Skin epidermis (tissue), 12 donors: ENCODE measurements at regions not wholly inside any gene's neighbourhood (a gene's known extent, or its start where the extent isn't known, plus 50 kb on each side); places are given as distances from the start of the nearest gene placed in this dataset.
A peak's percentile ranks its signal among the peaks of the same experiment; 100 is the strongest.

Experiments used
- H3K27ac ChIP-seq, 21 experiments: fragments of 200-600 bp; sonication (generic) in 11 of 21; one replicate each; pipeline ENCODE4 v1.5.0; 2020; ENCODE audit warnings: mild to moderate bottlenecking in 3 of 21, inconsistent platforms in 2 of 21, moderate library complexity in 2 of 21
- H3K4me3 ChIP-seq, 7 experiments: fragments of 200-600 bp; sonication (generic) in 2 of 7; one replicate each; pipeline ENCODE4 v1.5.0; 2020; ENCODE audit warnings: inconsistent platforms in 2 of 7, mild to moderate bottlenecking in 2 of 7, moderate library complexity in 1 of 7

DNA sequence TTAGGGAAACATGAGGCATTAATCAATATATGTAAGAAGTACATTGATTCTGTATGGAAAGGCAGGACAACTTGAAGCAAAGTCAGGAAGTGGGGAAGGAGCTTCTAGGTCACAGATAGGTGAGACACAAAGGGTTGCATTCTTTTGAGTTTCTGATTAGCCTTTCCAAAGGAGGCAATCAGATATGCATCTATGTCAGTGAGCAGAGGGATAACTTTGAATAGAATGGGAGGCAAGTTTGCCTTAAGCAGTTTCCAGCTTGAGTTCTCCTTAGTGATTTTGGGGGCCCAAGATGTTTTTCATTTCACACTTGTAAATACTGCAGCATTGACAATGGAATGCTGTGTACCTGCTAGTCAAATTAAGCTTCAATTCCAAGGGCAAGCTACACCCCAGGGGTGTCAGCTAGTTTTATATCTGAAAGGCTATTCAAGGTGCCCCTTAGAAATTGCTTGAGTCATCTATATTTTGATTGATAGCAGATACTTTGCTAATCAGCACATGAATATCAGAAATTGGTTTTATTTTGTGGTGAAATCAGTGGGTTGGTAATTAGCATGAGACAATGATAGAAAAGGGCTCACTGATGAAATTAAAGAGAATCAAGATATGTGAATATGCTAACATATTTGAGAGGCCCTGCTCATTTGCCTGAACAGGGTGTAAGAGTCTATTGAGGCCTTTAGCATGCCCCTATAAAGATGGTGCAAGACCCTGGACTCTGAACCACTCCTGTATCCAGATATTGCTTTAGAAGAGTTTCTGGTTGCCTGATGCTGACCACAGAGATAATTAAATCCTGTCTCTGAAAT is 131.5 kb downstream of the TMEM17 start:
- H3K4me3 ChIP-seq: no peak overlapping the region

DNA sequence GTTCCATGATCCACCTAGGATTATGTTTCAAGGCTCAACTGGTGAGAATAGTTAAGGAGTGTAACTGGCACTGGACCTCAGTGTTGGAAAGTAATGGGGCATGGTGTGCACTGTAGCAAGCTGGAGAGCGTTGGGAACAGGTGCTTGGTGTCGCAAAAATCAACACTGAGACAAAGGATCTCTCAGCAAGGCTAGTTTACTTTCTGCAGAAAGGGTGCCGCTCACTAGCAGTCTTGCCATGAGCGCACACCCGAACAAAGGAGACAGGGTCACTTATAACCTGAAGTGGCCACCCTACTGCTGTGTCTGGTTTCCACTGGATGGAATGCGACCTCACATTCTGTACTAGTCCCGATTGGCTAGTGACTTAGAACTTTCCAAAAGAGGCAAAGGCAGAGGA is 133.2 kb downstream of the TMEM17 start:
- no peak overlapping the region for H3K4me3 ChIP-seq
- no peak overlapping the region for H3K27ac ChIP-seq

More for the DNA sequence above, 131.5 kb downstream of the TMEM17 start:
- no peak overlapping the region for H3K27ac ChIP-seq

- no peak overlapping the region for H3K4me3 ChIP-seq
- H3K27ac ChIP-seq: no peak overlapping the region
These were observed 135.4 kb downstream of the TMEM17 start for GRCh38 chr2:62370321-62371250.

GRCh38 chr2:62369541-62370202 is 136.3 kb downstream of the TMEM17 start:
- H3K27ac ChIP-seq: no peak overlapping the region
- H3K4me3 ChIP-seq: no peak overlapping the region

- Histone ChIP-seq H3K27ac (no peak overlapping the region), H3K4me3 (no peak overlapping the region)
These were observed 141.0 kb downstream of the TMEM17 start for GRCh38 chr2:62364791-62365528.

- H3K4me3 ChIP-seq: no peak overlapping the region
- no peak overlapping the region for H3K27ac ChIP-seq
These were observed 142.8 kb downstream of the TMEM17 start for GRCh38 chr2:62363166-62363565.

DNA sequence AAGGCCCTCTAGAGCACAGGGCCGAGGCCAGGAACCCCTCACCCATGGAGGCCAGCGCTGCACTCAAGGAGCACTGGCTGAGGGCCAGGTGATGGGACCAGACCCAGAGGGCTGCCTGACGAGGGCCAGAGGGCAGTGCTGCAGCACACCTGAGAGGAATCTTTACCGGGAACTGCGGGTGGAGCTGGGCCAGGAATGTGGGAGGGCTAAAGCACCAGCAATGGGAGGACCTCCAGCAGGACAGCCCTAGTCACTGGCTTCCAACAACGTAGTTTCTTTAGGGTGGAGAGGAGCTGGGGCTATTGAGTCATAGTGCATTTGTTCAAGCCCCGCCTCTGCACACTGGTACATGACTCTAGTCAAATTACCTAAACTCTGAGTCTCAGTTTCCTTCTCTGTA is 143.4 kb downstream of the TMEM17 start:
- Histone ChIP-seq H3K4me3 (no peak overlapping the region), H3K27ac (no peak overlapping the region)

- Histone ChIP-seq H3K27ac (no peak overlapping the region), H3K4me3 (no peak overlapping the region)
These were observed 144.0 kb downstream of the TMEM17 start for GRCh38 chr2:62361964-62362363.

GRCh38 chr2:62354771-62355561 is 151.0 kb downstream of the TMEM17 start:
- peak overlapping the region in 2 of 21 experiments; percentile 34 to 42 for H3K27ac ChIP-seq
- no peak overlapping the region for H3K4me3 ChIP-seq

- no peak overlapping the region for H3K27ac ChIP-seq
- H3K4me3 ChIP-seq: no peak overlapping the region
These were observed 154.0 kb downstream of the TMEM17 start for GRCh38 chr2:62352031-62352430.

DNA sequence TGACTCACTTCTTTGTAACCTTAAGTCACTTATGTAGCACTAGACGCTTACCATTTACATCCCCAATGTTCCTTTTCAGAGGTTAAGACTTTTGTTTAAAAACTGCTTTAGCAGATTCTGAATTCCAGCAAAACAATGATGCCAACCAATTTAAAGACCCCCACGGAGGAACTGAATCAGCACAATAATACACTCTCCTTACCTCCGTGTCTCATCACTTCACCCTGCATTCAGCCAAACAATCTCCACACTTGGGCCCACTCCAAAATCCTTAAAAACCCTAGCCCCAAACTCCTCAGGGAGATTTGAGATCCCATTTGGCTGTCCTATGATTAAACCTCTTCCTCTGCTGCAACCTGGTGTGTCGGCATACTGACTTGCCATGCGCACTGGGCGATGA is 153.9 kb downstream of the B3GNT2 start:
- Histone ChIP-seq H3K4me3 (no peak overlapping the region), H3K27ac (no peak overlapping the region)

DNA sequence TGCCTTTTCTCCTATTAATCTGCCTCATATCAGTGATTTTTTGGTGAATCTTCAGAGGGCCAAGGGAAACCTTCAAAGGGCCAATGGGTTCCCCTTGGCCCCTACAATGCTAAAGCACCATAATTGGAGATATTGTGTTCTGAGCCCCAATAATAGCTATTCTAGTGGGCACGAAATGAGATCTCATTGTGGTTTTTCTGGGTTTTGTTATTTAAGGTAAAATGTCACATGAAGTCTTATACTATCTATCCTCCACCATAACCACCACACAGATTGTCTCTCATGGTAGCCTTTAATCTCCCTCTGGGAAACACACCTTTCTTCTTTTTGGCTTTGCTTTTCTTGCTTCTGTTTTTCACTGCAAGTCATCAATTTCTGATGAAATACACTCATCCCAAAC is 152.8 kb downstream of the B3GNT2 start:
- Histone ChIP-seq H3K4me3 (no peak overlapping the region), H3K27ac (no peak overlapping the region)

- H3K4me3 ChIP-seq: no peak overlapping the region
- H3K27ac ChIP-seq: no peak overlapping the region
These were observed 151.8 kb downstream of the B3GNT2 start for GRCh38 chr2:62347563-62348270.

GRCh38 chr2:62344472-62344871 is 148.6 kb downstream of the B3GNT2 start:
- no peak overlapping the region for H3K27ac ChIP-seq

DNA sequence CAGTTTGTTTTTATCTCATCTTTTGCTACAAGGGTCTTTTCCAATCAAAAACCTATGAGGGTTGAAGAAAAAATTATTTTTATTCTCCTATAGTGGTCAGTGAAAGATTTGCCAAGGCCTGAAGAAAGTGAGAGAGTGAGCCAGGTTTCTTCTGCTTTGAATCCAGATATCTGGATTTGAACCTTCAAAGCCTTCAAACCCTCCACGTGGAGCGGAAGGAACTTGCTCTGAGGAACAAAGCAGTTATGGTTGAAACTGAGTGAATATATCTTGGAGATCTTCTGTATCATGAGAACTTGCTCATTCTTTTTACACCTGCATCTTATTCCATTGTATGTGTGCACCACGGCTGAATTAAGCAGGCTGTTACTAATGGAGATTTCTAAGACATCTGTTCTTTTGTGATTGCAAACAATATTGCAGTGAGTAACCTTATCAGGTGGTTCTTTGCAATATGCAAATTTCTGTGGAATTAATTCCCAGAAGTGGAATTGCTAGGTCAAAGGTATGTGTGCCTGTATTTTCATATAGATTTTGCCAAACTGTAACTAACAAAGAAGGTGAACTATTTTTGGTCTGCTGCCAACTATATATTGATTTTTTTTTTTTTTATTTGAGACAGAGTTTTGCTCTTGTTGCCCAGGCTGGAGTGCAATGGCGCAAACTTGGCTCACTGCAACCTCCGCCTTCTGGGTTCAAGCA is 147.9 kb downstream of the B3GNT2 start:
- Histone ChIP-seq H3K4me3 (no peak overlapping the region), H3K27ac (no peak overlapping the region)

More at GRCh38 chr2:62344472-62344871, 148.6 kb downstream of the B3GNT2 start:
- no peak overlapping the region for H3K4me3 ChIP-seq

DNA sequence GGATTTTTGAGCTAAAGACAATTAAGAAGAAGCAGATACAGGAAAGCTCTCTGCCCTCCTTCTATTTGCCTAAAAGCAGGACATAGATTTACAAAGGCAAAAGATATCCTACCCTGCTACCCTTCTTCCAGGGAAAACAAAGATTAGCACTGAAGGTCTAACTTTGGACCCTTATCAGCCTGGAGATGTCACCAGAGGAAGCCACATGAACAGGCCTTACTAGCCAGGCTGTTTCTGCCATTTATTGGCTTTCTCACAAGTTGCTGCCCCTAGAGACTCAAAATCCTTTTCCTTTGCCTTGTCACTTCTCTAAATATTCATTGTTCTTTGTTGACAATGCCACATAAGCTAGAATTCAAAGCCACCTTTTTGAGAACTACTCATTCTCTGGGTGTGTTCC is 147.3 kb downstream of the B3GNT2 start:
- Histone ChIP-seq H3K4me3 (no peak overlapping the region), H3K27ac (no peak overlapping the region)

GRCh38 chr2:62340994-62341484 is 145.1 kb downstream of the B3GNT2 start:
- no peak overlapping the region for H3K4me3 ChIP-seq
- peak overlapping the region in 1 of 21 experiments; percentile 27 for H3K27ac ChIP-seq
